ENCODE measurements at regions not wholly inside any gene's neighbourhood (a gene's known extent, or its start where the extent isn't known, plus 50 kb on each side); places are given as distances from the start of the nearest gene placed in this dataset.

- Mint-ChIP-seq H3K27me3 (peaks cover 0 to 4% of the 10 kb centered on the region in 2 donors), H3K4me3 (no peak overlapping the region), H3K27ac (no peak overlapping the region), H3K9me3 (peaks cover 3 to 4% (median 3%) of the 10 kb centered on the region in 3 donors), H3K36me3 (peaks cover 29% of the 10 kb centered on the region), H3K4me1 (peaks cover 0 to 3% (median 0%) of the 10 kb centered on the region in 3 donors)
- DNase-seq (no peak), ATAC-seq (replicated peaks in 1 of 4) (no peak)
- WGBS (ENCODE audit: insufficient coverage), result no CpG with 5 or more reads among the region's 9 CpGs
- ChIA-PET CTCF (no interaction called here), POLR2A (no interaction called here)
- no peak overlapping the region for H3K4me3 ChIP-seq (ENCODE audit: control insufficient read depth in 1 of 2, extremely low read depth in 1 of 2, low read length in 1 of 2)
- no peaks in the 10 kb centered on the region for H3K36me3 ChIP-seq (ENCODE audit: control insufficient read depth in 2 of 2, extremely low read depth in 1 of 2, insufficient read depth in 1 of 2, low read length in 1 of 2)
- H3K27ac ChIP-seq (ENCODE audit: low read length), result no peak overlapping the region
- no peaks in the 10 kb centered on the region for H3K4me1 ChIP-seq (ENCODE audit: control insufficient read depth in 1 of 2, extremely low read depth in 1 of 2, insufficient read depth in 2 of 2, low read length in 2 of 2)
- H3K9me3 ChIP-seq, result no peaks in the 10 kb centered on the region
- no peaks in the 10 kb centered on the region for H3K27me3 ChIP-seq (replicated peaks in 1 of 2; ENCODE audit: control insufficient read depth in 2 of 2, extremely low read depth in 1 of 2, insufficient read depth in 2 of 2, low read length in 1 of 2)
Measured at GRCh38 chrX:124426288-124427169, 80.2 kb downstream of the SH2D1A start.

GRCh38 chrX:124433186-124433585 is 86.8 kb downstream of the SH2D1A start:
- ChIA-PET POLR2A (no interaction called here), CTCF (no interaction called here)
- DNase-seq, result no peak
- Histone ChIP-seq H3K36me3 (ENCODE audit: control insufficient read depth in 2 of 2, extremely low read depth in 1 of 2, insufficient read depth in 1 of 2, low read length in 1 of 2) (no peaks in the 10 kb centered on the region), H3K27me3 (replicated peaks in 1 of 2; ENCODE audit: control insufficient read depth in 2 of 2, extremely low read depth in 1 of 2, insufficient read depth in 2 of 2, low read length in 1 of 2) (no peaks in the 10 kb centered on the region), H3K27ac (ENCODE audit: low read length) (no peak overlapping the region), H3K4me1 (ENCODE audit: control insufficient read depth in 1 of 2, extremely low read depth in 1 of 2, insufficient read depth in 2 of 2, low read length in 2 of 2) (no peaks in the 10 kb centered on the region), H3K4me3 (ENCODE audit: control insufficient read depth in 1 of 2, extremely low read depth in 1 of 2, low read length in 1 of 2) (no peak overlapping the region), H3K9me3 (no peaks in the 10 kb centered on the region)
- H3K27me3 Mint-ChIP-seq, result no peaks in the 10 kb centered on the region
- no peak for ATAC-seq (replicated peaks in 1 of 4)
- no peak overlapping the region for H3K4me3 Mint-ChIP-seq
- H3K9me3 Mint-ChIP-seq, result no peaks in the 10 kb centered on the region
- no peak overlapping the region for H3K27ac Mint-ChIP-seq
- no CpG with 5 or more reads among the region's 2 CpGs for WGBS (ENCODE audit: insufficient coverage)
- H3K4me1 Mint-ChIP-seq, result no peaks in the 10 kb centered on the region
- H3K36me3 Mint-ChIP-seq, result peaks cover 3% of the 10 kb centered on the region

- no peak for ATAC-seq (replicated peaks in 1 of 4)
- no CpG with 5 or more reads among the region's 4 CpGs for WGBS (ENCODE audit: insufficient coverage)
- Mint-ChIP-seq H3K4me3 (no peak overlapping the region), H3K36me3 (no peaks in the 10 kb centered on the region), H3K27me3 (no peaks in the 10 kb centered on the region), H3K27ac (no peak overlapping the region), H3K4me1 (no peaks in the 10 kb centered on the region), H3K9me3 (no peaks in the 10 kb centered on the region)
- no peaks in the 10 kb centered on the region for H3K36me3 ChIP-seq (ENCODE audit: control insufficient read depth in 2 of 2, extremely low read depth in 1 of 2, insufficient read depth in 1 of 2, low read length in 1 of 2)
- CTCF ChIA-PET, result interaction anchor here in 1 of 2 donors (0.5 kb wide), 1 partner anchor 706 kb away, joined by 4 read pairs; no protein-coding TSS in a partner anchor
- no peak overlapping the region for H3K4me3 ChIP-seq (ENCODE audit: control insufficient read depth in 1 of 2, extremely low read depth in 1 of 2, low read length in 1 of 2)
- H3K9me3 ChIP-seq, result no peaks in the 10 kb centered on the region
- POLR2A ChIA-PET, result interaction anchor here in 1 of 2 donors (0.6 kb wide), 1 partner anchor 216 kb away, joined by 3 read pairs; no protein-coding TSS in a partner anchor
- no peaks in the 10 kb centered on the region for H3K4me1 ChIP-seq (ENCODE audit: control insufficient read depth in 1 of 2, extremely low read depth in 1 of 2, insufficient read depth in 2 of 2, low read length in 2 of 2)
- DNase-seq, result no peak
- no peak overlapping the region for H3K27ac ChIP-seq (ENCODE audit: low read length)
- no peaks in the 10 kb centered on the region for H3K27me3 ChIP-seq (replicated peaks in 1 of 2; ENCODE audit: control insufficient read depth in 2 of 2, extremely low read depth in 1 of 2, insufficient read depth in 2 of 2, low read length in 1 of 2)
Measured at GRCh38 chrX:124435616-124436015, 89.3 kb downstream of the SH2D1A start.

GRCh38 chrX:124440695-124441094 is 94.3 kb downstream of the SH2D1A start:
- no peak for DNase-seq
- H3K36me3 ChIP-seq (ENCODE audit: control insufficient read depth in 2 of 2, extremely low read depth in 1 of 2, insufficient read depth in 1 of 2, low read length in 1 of 2), result no peaks in the 10 kb centered on the region
- Mint-ChIP-seq H3K4me3 (no peak overlapping the region), H3K27me3 (peaks cover 0 to 9% of the 10 kb centered on the region in 2 donors), H3K36me3 (no peaks in the 10 kb centered on the region), H3K9me3 (no peaks in the 10 kb centered on the region), H3K4me1 (peaks cover 13 to 21% (median 14%) of the 10 kb centered on the region in 3 donors), H3K27ac (no peak overlapping the region)
- no CpG with 5 or more reads among the region's 2 CpGs for WGBS (ENCODE audit: insufficient coverage)
- H3K4me1 ChIP-seq (ENCODE audit: control insufficient read depth in 1 of 2, extremely low read depth in 1 of 2, insufficient read depth in 2 of 2, low read length in 2 of 2), result peaks cover 0 to 13% of the 10 kb centered on the region in 2 experiments
- ATAC-seq (replicated peaks in 1 of 4), result no peak
- no peaks in the 10 kb centered on the region for H3K9me3 ChIP-seq
- POLR2A ChIA-PET, result no interaction called here
- CTCF ChIA-PET, result no interaction called here
- no peak overlapping the region for H3K4me3 ChIP-seq (ENCODE audit: control insufficient read depth in 1 of 2, extremely low read depth in 1 of 2, low read length in 1 of 2)
- H3K27me3 ChIP-seq (replicated peaks in 1 of 2; ENCODE audit: control insufficient read depth in 2 of 2, extremely low read depth in 1 of 2, insufficient read depth in 2 of 2, low read length in 1 of 2), result no peaks in the 10 kb centered on the region
- no peak overlapping the region for H3K27ac ChIP-seq (ENCODE audit: low read length)

- no CpG with 5 or more reads among the region's 1 CpG for whole genome bisulfite sequencing (ENCODE audit: insufficient coverage)
- Mint-ChIP-seq H3K27ac (no peak overlapping the region), H3K36me3 (no peaks in the 10 kb centered on the region)
Measured at GRCh38 chrX:124441971-124442590, 95.7 kb downstream of the SH2D1A start.

GRCh38 chrX:124455966-124456365 is 109.6 kb downstream of the SH2D1A start:
- H3K36me3 Mint-ChIP-seq, result peaks cover 3% of the 10 kb centered on the region
- DNase-seq, result no peak
- Histone ChIP-seq H3K27me3 (replicated peaks in 1 of 2; ENCODE audit: control insufficient read depth in 2 of 2, extremely low read depth in 1 of 2, insufficient read depth in 2 of 2, low read length in 1 of 2) (no peaks in the 10 kb centered on the region), H3K4me1 (ENCODE audit: control insufficient read depth in 1 of 2, extremely low read depth in 1 of 2, insufficient read depth in 2 of 2, low read length in 2 of 2) (peaks cover 0 to 2% of the 10 kb centered on the region in 2 experiments), H3K27ac (ENCODE audit: low read length) (no peak overlapping the region), H3K4me3 (ENCODE audit: control insufficient read depth in 1 of 2, extremely low read depth in 1 of 2, low read length in 1 of 2) (no peak overlapping the region), H3K36me3 (ENCODE audit: control insufficient read depth in 2 of 2, extremely low read depth in 1 of 2, insufficient read depth in 1 of 2, low read length in 1 of 2) (no peaks in the 10 kb centered on the region), H3K9me3 (no peaks in the 10 kb centered on the region)
- no peaks in the 10 kb centered on the region for H3K4me1 Mint-ChIP-seq
- POLR2A ChIA-PET, result no interaction called here
- H3K27ac Mint-ChIP-seq, result no peak overlapping the region
- CTCF ChIA-PET, result no interaction called here
- no peak for ATAC-seq (replicated peaks in 1 of 4)
- no peak overlapping the region for H3K4me3 Mint-ChIP-seq
- H3K27me3 Mint-ChIP-seq, result peaks cover 0 to 12% of the 10 kb centered on the region in 2 donors
- H3K9me3 Mint-ChIP-seq, result no peaks in the 10 kb centered on the region
- no CpG with 5 or more reads among the region's 1 CpG for WGBS (ENCODE audit: insufficient coverage)

More at GRCh38 chrX:124441971-124442590, 95.7 kb downstream of the SH2D1A start:
- Mint-ChIP-seq H3K4me1 (peaks cover 13 to 21% (median 14%) of the 10 kb centered on the region in 3 donors), H3K4me3 (no peak overlapping the region), H3K9me3 (no peaks in the 10 kb centered on the region), H3K27me3 (peaks cover 0 to 9% of the 10 kb centered on the region in 2 donors)
- no peaks in the 10 kb centered on the region for H3K9me3 ChIP-seq
- DNase-seq (no peak), ATAC-seq (replicated peaks in 1 of 4) (no peak)
- no peaks in the 10 kb centered on the region for H3K27me3 ChIP-seq (replicated peaks in 1 of 2; ENCODE audit: control insufficient read depth in 2 of 2, extremely low read depth in 1 of 2, insufficient read depth in 2 of 2, low read length in 1 of 2)
- H3K4me3 ChIP-seq (ENCODE audit: control insufficient read depth in 1 of 2, extremely low read depth in 1 of 2, low read length in 1 of 2), result no peak overlapping the region
- peaks cover 0 to 13% of the 10 kb centered on the region in 2 experiments for H3K4me1 ChIP-seq (ENCODE audit: control insufficient read depth in 1 of 2, extremely low read depth in 1 of 2, insufficient read depth in 2 of 2, low read length in 2 of 2)
- CTCF ChIA-PET, result no interaction called here
- no peak overlapping the region for H3K27ac ChIP-seq (ENCODE audit: low read length)
- POLR2A ChIA-PET, result no interaction called here
- no peaks in the 10 kb centered on the region for H3K36me3 ChIP-seq (ENCODE audit: control insufficient read depth in 2 of 2, extremely low read depth in 1 of 2, insufficient read depth in 1 of 2, low read length in 1 of 2)
